HPDE6-E6E7 (cell line): ENCODE measurements at regions not wholly inside any gene's neighbourhood (a gene's known extent, or its start where the extent isn't known, plus 50 kb on each side); places are given as distances from the start of the nearest gene placed in this dataset.
"Not testable (repeated sequence)": the region's sequence is repeated elsewhere in the genome, so short reads cannot be mapped to it uniquely, and the experiment has no call there.

Source experiments
- DNase-seq: peaks from one replicate; pipeline ENCODE4 v3.0.0; 2011; ENCODE audit warnings: missing footprints; ENCODE audit errors: extremely low spot score

- DNase-seq: no peak
Measured at GRCh38 chr10:81248886-81249285, 626.1 kb upstream of the NRG3 start.

GRCh38 chr10:81251457-81252115, 623.4 kb upstream of the NRG3 start:
- no peak for DNase-seq

GRCh38 chr10:81264991-81265390, 610.0 kb upstream of the NRG3 start:
- DNase-seq: not testable (repeated sequence)

DNA sequence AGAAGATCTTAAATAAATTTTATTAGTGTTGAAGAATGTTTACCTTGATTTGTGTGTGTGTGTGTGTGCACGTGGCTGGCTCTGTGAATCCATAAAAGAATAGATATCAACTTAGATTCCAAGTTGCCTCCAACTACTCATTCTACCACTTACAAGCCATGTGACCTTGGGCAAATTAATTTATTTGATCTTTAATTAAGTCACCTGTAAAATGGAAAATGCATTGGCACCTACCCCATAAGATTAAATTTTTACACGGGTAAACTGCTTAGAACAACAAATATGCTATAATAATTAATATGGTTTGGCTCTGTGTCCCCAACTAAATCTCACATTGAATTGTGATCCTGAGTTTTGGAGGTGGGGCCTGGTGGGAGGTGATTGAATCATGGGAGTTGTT, 604.9 kb upstream of the NRG3 start:
- DNase-seq: no peak

DNA sequence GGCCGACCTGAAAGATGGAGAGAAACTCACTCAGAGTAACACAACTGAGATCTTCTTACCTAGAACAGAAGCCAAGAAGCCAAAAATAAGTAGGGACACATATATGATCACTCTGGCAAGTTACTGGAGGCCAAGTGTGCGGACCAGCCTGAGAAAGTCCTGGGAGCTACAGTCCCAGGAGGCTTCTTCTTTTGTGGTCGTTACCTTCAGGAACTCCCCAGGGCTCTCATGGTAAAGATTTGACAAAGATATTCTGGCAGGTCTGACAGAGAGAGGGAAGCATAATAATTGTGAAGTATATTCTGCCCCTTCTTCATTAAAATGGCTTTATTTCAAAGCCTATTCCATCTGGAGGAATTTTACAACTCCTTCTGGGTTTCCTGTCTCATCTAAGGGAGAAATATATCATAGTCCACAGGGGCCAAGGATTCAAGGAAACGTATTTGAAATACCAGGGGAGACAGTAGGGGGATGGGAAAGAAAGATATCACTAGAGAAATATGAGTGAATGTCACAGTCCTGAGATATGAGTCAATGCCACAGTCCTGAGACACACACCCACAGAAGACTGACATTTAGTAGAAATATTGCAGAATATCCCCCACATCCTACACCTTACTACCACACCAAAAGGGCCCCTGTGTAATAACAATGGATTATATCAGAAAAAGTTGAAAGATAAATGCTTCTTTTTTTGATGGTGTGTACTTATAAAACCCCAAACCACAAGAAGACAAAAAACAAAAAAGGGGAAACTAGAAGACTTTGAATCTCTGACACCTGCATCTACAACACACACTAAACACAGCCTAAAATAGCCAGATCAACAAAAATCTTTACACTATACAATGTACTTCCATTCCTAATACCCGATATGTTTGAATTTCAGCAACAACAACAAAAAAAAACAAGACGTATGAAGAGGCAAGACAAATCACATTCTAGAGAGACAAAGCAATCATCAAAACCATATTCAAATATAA, 594.2 kb upstream of the NRG3 start:
- no peak for DNase-seq

DNA sequence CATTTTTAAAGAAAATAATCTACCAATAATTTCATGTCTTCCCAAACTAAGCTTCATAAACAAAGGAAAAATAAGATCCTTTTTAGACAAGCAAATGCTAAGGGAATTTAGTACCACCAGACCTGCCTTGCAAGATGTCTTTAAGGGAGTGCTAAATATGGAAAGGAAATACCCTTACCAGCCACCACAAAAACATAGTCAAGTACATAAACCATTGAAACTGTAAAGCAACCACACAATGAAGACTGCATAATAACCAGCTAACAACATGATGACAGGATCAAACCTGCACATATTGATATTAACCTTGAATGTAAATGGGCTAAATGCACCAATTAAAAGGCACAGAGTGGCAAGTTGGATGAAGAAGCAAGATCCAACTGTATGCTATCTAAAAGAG, 586.5 kb upstream of the NRG3 start:
- DNase-seq: no peak

DNA sequence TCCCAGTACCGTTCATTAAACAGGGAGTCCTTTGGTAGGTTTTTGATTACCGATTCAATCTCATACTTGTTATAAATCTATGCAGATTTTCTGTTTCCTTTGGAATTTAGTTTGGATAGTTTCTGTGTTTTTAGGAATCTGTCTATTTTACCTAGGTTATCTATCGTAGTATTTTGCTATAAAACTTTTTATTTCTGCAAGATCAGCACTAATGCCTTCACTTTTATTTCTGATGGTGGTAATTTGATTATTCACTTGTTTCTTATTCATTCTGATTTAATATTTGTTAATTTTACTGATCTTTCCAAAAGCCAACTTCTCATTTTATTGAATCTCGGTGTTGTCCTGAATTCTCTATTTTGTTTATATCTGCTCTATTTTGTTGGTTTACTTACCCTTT, 577.7 kb upstream of the NRG3 start:
- no peak for DNase-seq

DNA sequence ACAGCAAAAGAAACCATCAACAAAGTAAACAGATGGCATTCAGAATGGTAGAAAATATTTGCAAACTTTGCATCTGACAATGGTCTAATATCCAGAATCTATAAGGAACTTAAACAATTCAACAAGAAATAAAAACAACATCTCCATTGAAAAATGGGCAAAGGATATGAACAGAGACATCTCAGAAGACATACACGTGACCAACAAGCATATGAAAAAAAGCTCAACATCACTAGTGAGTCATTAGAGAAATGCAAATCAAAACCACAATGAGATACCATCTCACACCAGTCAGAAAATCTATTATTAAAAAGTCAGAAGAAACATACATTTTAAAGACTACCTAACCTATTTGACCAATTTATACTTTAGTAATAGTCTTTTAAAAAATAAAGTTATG, 571.3 kb upstream of the NRG3 start:
- DNase-seq: no peak

DNA sequence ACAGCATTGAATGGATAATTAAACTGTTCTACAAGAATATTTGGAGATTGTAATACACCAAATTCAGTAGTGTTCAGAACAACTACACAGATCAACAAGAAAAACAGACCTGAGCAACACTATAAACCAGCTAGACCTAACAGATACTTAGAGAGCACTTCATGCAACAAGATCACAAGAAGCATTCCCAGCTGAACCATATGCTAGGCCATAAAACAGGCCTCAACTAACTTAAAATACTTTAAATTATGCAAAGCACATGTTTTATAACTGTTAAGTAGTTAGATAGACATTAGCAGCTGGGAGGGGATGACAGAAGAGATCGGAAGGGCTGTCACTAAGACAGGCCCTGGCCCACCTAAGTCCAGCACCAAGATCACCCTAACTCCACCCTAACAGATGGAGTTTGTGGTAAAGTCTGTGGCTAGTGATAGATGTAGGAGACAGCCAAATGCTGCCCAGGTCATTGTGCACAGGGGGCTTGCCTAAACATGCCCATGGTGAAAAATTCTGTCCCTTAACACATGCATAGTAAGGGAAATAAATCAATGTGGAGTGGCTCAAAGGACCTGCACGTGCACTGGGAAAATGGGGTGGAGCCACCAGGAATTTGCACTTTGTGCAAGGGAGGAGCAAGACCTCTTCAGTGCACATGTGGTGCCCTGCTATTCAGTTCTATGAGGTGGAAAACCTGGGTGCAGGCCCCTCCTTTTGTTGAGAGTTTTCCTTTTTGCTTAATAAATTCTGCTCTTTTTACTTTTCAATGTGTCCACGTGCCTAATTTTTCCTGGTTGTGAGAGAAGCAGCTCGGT, 567.8 kb upstream of the NRG3 start:
- no peak for DNase-seq

DNA sequence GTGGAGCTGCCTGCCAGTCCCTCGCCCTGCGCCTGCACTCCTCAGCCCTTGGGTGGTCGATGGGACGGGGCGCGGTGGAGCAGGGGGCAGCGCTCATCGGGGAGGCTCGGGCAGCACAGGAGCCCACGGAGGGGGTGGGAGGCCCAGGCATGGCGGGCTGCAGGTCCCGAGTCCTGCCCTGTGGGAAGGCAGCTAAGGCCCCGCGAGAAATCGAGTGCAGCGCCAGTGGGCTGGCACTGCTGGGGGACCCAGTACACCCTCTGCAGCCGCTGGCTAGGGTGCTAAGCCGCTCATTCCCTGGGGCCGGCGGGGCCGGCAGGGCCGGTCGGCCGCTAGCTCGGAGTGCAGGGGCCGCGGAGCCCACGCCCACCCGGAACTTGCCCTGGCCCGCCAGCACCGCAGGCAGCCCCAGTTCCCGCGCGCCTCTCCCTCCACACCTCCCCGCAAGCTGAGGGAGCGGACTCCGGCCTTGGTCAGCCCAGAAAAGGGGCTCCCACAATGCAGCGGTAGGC, 565.9 kb upstream of the NRG3 start:
- DNase-seq: no peak

GRCh38 chr10:81314471-81314870, 560.5 kb upstream of the NRG3 start:
- no peak for DNase-seq

GRCh38 chr10:81315026-81315425, 560.0 kb upstream of the NRG3 start:
- DNase-seq: no peak

GRCh38 chr10:81348003-81348402, 527.0 kb upstream of the NRG3 start:
- no peak for DNase-seq

DNA sequence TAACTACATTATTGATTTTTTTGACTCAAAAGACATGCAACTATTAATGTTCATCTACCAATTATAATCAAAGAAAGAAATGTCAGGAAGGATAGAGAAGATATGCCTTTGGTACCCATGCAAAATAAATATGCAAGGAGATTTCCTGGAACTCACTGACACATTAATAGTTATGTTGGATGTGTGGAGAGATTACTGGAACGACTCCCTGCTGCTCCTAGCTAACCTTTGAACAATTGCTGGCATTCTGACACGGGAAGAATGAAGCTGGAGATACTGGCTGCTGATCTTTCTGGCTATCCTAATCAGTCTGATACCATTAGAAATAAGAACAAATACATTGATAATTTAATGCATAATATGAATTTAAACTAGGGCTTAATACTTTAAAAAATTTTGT, 507.9 kb upstream of the NRG3 start:
- DNase-seq: no peak

GRCh38 chr10:81386817-81387216, 488.2 kb upstream of the NRG3 start:
- DNase-seq: no peak

DNA sequence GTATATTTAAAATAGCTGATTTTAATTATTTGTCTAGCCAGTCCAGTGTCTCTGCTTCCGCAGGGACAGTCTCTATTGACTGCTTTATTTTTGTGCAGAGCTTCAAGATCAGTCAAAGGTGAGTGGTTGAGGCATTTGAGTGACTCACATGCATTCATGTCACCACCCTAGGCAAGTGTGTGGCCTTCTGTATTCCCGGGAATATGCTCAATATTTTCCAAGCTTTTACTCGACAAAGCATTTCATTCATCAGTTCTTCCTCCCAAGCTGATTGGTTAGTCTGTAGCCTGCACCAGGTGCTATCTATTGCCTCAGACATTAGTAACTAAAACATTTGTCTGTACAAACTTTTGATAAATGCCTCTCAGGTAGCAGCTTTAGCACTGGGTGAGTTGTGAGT, 471.5 kb upstream of the NRG3 start:
- no peak for DNase-seq

GRCh38 chr10:81405399-81405798, 469.6 kb upstream of the NRG3 start:
- no peak for DNase-seq

GRCh38 chr10:81414038-81414437, 461.0 kb upstream of the NRG3 start:
- no peak for DNase-seq

GRCh38 chr10:81426722-81427121, 448.3 kb upstream of the NRG3 start:
- DNase-seq: no peak

GRCh38 chr10:81428456-81429134, 446.4 kb upstream of the NRG3 start:
- no peak for DNase-seq

- no peak for DNase-seq
Measured at GRCh38 chr10:81439445-81439844, 435.5 kb upstream of the NRG3 start.
